COLO668 (cell line): ENCODE measurements at regions not wholly inside any gene's neighbourhood (a gene's known extent, or its start where the extent isn't known, plus 50 kb on each side); places are given as distances from the start of the nearest gene placed in this dataset.
A peak's percentile ranks its signal among the peaks of the same experiment; 100 is the strongest.

Source experiments
- DNase-seq: peaks from one replicate; lab custom pipeline; 2025; ENCODE audit not compliant: unreplicated experiment; lab: John Stamatoyannopoulos, UW

- DNase-seq, result no peak
Observed at GRCh38 chr15:31801152-31801551, 229.2 kb upstream of the CHRNA7 start.

- no peak for DNase-seq
Observed at GRCh38 chr15:31802761-31803160, 227.6 kb upstream of the CHRNA7 start.

GRCh38 chr15:31803388-31803884 lies 226.9 kb upstream of the CHRNA7 start:
- no peak for DNase-seq

GRCh38 chr15:31805090-31805662 lies 225.1 kb upstream of the CHRNA7 start:
- no peak for DNase-seq

- DNase-seq, result no peak
Observed at GRCh38 chr15:31806106-31806505, 224.2 kb upstream of the CHRNA7 start.

- DNase-seq, result no peak
Observed at GRCh38 chr15:31811641-31812040, 218.7 kb upstream of the CHRNA7 start.

GRCh38 chr15:31814082-31814481 lies 216.2 kb upstream of the CHRNA7 start:
- DNase-seq, result no peak

GRCh38 chr15:31815411-31816155 lies 214.7 kb upstream of the CHRNA7 start:
- DNase-seq, result no peak

GRCh38 chr15:31822463-31822862 lies 207.9 kb upstream of the CHRNA7 start:
- no peak for DNase-seq

GRCh38 chr15:31824024-31824423 lies 206.3 kb upstream of the CHRNA7 start:
- DNase-seq, result no peak

- DNase-seq, result no peak
Observed at GRCh38 chr15:31828594-31828993, 201.7 kb upstream of the CHRNA7 start.

- DNase-seq, result no peak
Observed at GRCh38 chr15:31830591-31830990, 199.7 kb upstream of the CHRNA7 start.

GRCh38 chr15:31831596-31831995 lies 198.7 kb upstream of the CHRNA7 start:
- no peak for DNase-seq

- no peak for DNase-seq
Observed at GRCh38 chr15:31834654-31835053, 195.7 kb upstream of the CHRNA7 start.

- DNase-seq, result no peak
Observed at GRCh38 chr15:31839388-31839787, 190.9 kb upstream of the CHRNA7 start.

- DNase-seq, result peak; percentile 19
Observed at GRCh38 chr15:31840849-31841476, 189.4 kb upstream of the CHRNA7 start.

- no peak for DNase-seq
Observed at GRCh38 chr15:31842532-31843195, 187.7 kb upstream of the CHRNA7 start.

- peak; percentile 60 for DNase-seq
Observed at GRCh38 chr15:31843426-31844055, 186.8 kb upstream of the CHRNA7 start.

GRCh38 chr15:31845791-31846190 lies 184.5 kb upstream of the CHRNA7 start:
- DNase-seq, result no peak

GRCh38 chr15:31847961-31848360 lies 182.4 kb upstream of the CHRNA7 start:
- no peak for DNase-seq

GRCh38 chr15:31848621-31849020 lies 181.7 kb upstream of the CHRNA7 start:
- DNase-seq, result no peak
